ENCODE measurements at regions not wholly inside any gene's neighbourhood (a gene's known extent, or its start where the extent isn't known, plus 50 kb on each side); places are given as distances from the start of the nearest gene placed in this dataset.

DNA sequence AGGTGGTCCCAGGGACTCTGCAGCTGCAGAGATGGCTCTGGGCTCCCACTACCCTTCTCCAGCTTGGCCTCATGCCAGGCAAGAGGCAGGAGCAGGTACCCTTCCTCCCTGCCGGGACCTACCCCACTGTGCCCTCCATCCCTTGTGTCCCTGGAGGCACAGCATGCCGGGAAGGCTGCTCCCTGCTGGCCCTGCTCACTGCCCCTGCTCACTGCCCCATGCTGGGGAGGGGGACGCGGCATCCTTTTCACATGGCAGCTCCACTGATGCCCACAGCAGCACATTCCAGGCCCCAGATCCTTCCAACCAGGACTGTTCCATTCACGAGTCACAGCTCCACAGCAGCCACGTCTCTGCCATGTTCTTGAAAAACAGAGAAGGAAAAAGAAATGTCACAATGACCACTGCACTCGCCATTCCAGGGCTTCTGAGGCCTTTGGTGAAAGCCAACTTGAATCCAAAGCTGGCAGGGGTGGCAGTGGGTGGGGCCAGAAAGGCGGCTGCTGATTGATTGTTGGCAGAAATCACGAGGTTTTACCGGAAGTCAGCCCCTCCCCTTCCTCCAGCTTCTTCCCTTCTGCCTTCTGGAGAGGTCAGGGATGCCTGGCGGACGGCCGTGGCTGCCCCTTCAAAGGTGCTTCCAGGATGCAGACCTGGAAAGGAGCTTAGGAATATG, 268.0 kb downstream of the CYP26B1 start:
- Histone ChIP-seq H2AFZ (ENCODE audit: insufficient read depth, low read length, poor library complexity) (no peak overlapping the region), H3K4me2 (ENCODE audit: low read length) (no peak overlapping the region), H3K36me3 (ENCODE audit: control insufficient read depth in 1 of 2, insufficient read depth in 2 of 2, low read length in 2 of 2) (no peaks in the 10 kb centered on the region), H3K79me2 (ENCODE audit: control insufficient read depth, insufficient read depth, low read length, poor library complexity) (peaks cover 2% of the 10 kb centered on the region), H3K4me3 (ENCODE audit: low read depth, low read length) (no peak overlapping the region), H4K91ac (ENCODE audit: low read depth, low read length) (peak overlapping the region; percentile 18), H3K27me3 (ENCODE audit: insufficient read depth, low read length) (no peaks in the 10 kb centered on the region), H3K23ac (ENCODE audit: low read length) (no peak overlapping the region), H4K12ac (ENCODE audit: low read depth, low read length) (no peak overlapping the region), H3K4ac (ENCODE audit: low read depth, low read length) (no peak overlapping the region), H2AK5ac (ENCODE audit: low read length) (no peak overlapping the region), H2BK120ac (ENCODE audit: insufficient read depth, low read length, poor library complexity) (no peak overlapping the region), H4K8ac (ENCODE audit: low read depth, low read length) (no peak overlapping the region), H2BK5ac (ENCODE audit: low read depth, low read length, poor library complexity) (no peak overlapping the region), H3K18ac (ENCODE audit: low read length) (no peak overlapping the region), H3K4me1 (ENCODE audit: control insufficient read depth in 1 of 2, insufficient read depth in 2 of 2, low read length in 2 of 2) (peaks cover 13% of the 10 kb centered on the region in 2 experiments), H3K14ac (ENCODE audit: low read length) (peak overlapping the region; percentile 38), H3K79me1 (ENCODE audit: low read length) (peaks cover 4% of the 10 kb centered on the region), H2BK12ac (ENCODE audit: low read length) (peak overlapping the region; percentile 8), H3K9ac (ENCODE audit: low read length) (no peak overlapping the region), H3K9me3 (ENCODE audit: insufficient read depth, low read depth, low read length) (no peaks in the 10 kb centered on the region), H3K27ac (ENCODE audit: low read depth, low read length) (no peak overlapping the region)
- no CpG with 5 or more reads among the region's 13 CpGs for WGBS (ENCODE audit: extremely low coverage, insufficient coverage, insufficient read length)
- no peak for DNase-seq

DNA sequence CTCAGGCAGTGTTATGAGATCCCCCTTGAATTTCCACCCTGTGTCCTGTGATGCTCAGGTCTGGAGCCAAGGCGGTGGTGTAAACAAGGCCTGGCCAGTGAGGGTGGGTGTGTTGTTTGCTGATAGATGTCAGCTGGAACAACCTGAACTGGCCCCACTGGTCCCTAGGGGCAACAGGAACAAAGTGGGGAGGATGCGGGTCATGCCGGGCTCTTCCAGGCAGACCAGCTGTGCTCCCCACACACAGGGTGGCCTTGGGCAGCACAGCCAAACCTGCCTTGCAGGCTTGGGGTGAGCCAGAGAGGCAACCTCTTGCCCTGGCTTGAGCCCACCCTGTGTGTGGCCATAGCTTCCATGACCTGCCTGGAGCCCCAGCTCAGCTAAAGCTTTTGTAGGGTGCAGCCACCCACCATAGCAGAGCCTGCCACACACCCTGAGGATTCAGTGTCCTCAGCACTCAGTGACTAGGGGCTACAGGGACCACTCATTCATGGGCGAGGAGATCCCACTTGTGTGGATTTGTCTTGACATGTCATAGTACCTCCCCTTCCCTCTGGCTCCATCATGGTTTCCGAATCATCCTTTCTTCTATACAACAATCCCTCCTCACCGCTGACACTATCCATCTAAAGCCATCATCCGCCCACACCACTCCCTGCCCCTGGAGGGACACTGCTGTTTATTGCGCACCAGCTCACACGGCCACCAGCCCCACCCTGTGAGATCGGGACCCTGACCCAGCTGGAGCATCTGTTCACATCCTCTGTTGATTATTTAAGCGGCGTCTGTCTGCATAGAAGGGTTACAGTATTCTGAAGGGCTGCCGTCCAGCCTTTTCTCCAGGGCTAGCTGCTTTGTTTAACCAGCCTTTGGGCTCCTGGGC, 268.8 kb downstream of the CYP26B1 start:
- H3K79me2 ChIP-seq (ENCODE audit: control insufficient read depth, insufficient read depth, low read length, poor library complexity), result peaks cover 2% of the 10 kb centered on the region
- no peaks in the 10 kb centered on the region for H3K9me3 ChIP-seq (ENCODE audit: insufficient read depth, low read depth, low read length)
- H3K4me3 ChIP-seq (ENCODE audit: low read depth, low read length), result no peak overlapping the region
- no peak overlapping the region for H2BK120ac ChIP-seq (ENCODE audit: insufficient read depth, low read length, poor library complexity)
- no peak overlapping the region for H2AK5ac ChIP-seq (ENCODE audit: low read length)
- no peaks in the 10 kb centered on the region for H3K36me3 ChIP-seq (ENCODE audit: control insufficient read depth in 1 of 2, insufficient read depth in 2 of 2, low read length in 2 of 2)
- no peaks in the 10 kb centered on the region for H3K27me3 ChIP-seq (ENCODE audit: insufficient read depth, low read length)
- peaks cover 4% of the 10 kb centered on the region for H3K79me1 ChIP-seq (ENCODE audit: low read length)
- H4K12ac ChIP-seq (ENCODE audit: low read depth, low read length), result no peak overlapping the region
- peak overlapping the region; percentile 18 for H4K91ac ChIP-seq (ENCODE audit: low read depth, low read length)
- no peak overlapping the region for H3K4ac ChIP-seq (ENCODE audit: low read depth, low read length)
- no peak overlapping the region for H3K23ac ChIP-seq (ENCODE audit: low read length)
- WGBS (ENCODE audit: extremely low coverage, insufficient coverage, insufficient read length), result 100% methylated on average over 3 of the region's 13 CpGs
- H2AFZ ChIP-seq (ENCODE audit: insufficient read depth, low read length, poor library complexity), result no peak overlapping the region
- no peak overlapping the region for H3K18ac ChIP-seq (ENCODE audit: low read length)
- no peak overlapping the region for H3K27ac ChIP-seq (ENCODE audit: low read depth, low read length)
- H3K4me1 ChIP-seq (ENCODE audit: control insufficient read depth in 1 of 2, insufficient read depth in 2 of 2, low read length in 2 of 2), result peaks cover 13% of the 10 kb centered on the region in 2 experiments
- H2BK5ac ChIP-seq (ENCODE audit: low read depth, low read length, poor library complexity), result no peak overlapping the region
- no peak overlapping the region for H4K8ac ChIP-seq (ENCODE audit: low read depth, low read length)
- no peak for DNase-seq
- no peak overlapping the region for H3K4me2 ChIP-seq (ENCODE audit: low read length)
- no peak overlapping the region for H2BK12ac ChIP-seq (ENCODE audit: low read length)
- no peak overlapping the region for H3K9ac ChIP-seq (ENCODE audit: low read length)
- H3K14ac ChIP-seq (ENCODE audit: low read length), result peak overlapping the region; percentile 15

DNA sequence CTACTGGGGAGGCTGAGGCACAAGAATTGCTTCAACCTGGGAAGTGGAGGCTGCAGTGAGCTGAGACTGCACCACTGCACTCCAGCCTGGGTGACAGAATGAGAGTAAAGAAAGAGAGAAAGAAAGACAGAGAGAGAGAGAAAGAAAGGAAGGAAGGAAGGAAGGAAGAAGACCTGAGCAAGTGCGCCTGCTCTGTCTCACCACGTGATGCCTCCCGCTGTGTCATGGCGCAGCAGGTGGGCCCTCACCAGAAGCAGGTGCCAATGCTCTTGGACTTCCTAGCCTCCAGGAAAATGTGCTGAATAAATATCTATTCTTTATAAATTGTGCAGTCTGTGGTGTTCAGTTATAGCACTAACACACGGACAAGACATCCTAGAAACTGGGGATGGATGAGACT, 270.0 kb downstream of the CYP26B1 start:
- Histone ChIP-seq H3K4me2 (ENCODE audit: low read length) (no peak overlapping the region), H3K79me1 (ENCODE audit: low read length) (peaks cover 4% of the 10 kb centered on the region), H3K4me1 (ENCODE audit: control insufficient read depth in 1 of 2, insufficient read depth in 2 of 2, low read length in 2 of 2) (peaks cover 7% of the 10 kb centered on the region in 2 experiments), H3K4ac (ENCODE audit: low read depth, low read length) (no peak overlapping the region), H2BK120ac (ENCODE audit: insufficient read depth, low read length, poor library complexity) (no peak overlapping the region), H2BK5ac (ENCODE audit: low read depth, low read length, poor library complexity) (no peak overlapping the region), H3K9me3 (ENCODE audit: insufficient read depth, low read depth, low read length) (no peaks in the 10 kb centered on the region), H3K36me3 (ENCODE audit: control insufficient read depth in 1 of 2, insufficient read depth in 2 of 2, low read length in 2 of 2) (no peaks in the 10 kb centered on the region), H2AFZ (ENCODE audit: insufficient read depth, low read length, poor library complexity) (no peak overlapping the region), H2BK12ac (ENCODE audit: low read length) (no peak overlapping the region), H4K8ac (ENCODE audit: low read depth, low read length) (no peak overlapping the region), H3K4me3 (ENCODE audit: low read depth, low read length) (no peak overlapping the region), H3K27me3 (ENCODE audit: insufficient read depth, low read length) (no peaks in the 10 kb centered on the region), H3K79me2 (ENCODE audit: control insufficient read depth, insufficient read depth, low read length, poor library complexity) (peaks cover 2% of the 10 kb centered on the region), H2AK5ac (ENCODE audit: low read length) (no peak overlapping the region), H3K18ac (ENCODE audit: low read length) (no peak overlapping the region), H3K23ac (ENCODE audit: low read length) (no peak overlapping the region), H3K27ac (ENCODE audit: low read depth, low read length) (no peak overlapping the region), H4K12ac (ENCODE audit: low read depth, low read length) (no peak overlapping the region), H3K9ac (ENCODE audit: low read length) (no peak overlapping the region), H3K14ac (ENCODE audit: low read length) (no peak overlapping the region), H4K91ac (ENCODE audit: low read depth, low read length) (no peak overlapping the region)
- no peak for DNase-seq
- whole genome bisulfite sequencing (ENCODE audit: extremely low coverage, insufficient coverage, insufficient read length), result no CpG with 5 or more reads among the region's 5 CpGs

DNA sequence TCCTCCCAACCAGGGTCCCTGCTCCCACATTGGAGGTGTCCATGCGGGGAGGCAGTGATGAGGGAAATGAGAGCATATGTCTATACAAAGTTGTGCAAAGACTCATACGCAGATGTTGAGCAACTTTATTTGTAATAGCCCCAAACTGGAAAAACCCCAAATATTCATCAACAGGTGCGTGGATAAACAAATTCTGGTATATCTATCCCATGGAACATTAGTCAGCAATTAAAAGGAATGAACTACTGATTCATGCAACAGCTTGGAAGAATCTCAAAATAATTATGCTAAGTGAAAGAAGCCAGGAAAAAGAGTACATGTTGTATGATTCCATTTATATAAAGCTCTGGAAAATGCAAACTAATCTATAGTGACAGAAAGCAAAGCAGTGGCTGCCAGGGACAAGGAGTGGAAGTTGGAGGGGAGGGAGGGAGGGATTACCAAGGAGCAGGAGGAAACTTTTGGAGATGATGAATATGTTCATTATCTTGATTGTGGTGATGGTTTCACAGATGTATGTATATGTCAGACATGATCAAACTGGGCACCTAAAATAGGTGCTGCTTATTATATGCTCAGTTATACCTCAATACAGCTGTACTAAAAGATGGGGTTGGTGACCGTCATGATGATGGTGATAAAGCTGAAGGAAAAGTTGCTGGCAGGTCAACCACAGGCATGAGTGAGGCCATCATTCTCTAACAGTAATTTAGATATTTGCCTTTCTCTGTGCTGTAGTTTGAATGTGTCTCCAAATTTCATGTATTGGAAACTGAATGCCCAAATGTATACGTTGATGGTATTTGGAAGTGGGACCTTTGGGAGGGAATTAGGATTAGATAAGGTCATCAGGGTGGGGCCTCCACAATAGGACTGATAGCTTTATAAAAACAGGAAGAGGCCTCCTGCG, 270.9 kb downstream of the CYP26B1 start:
- Histone ChIP-seq H2AK5ac (ENCODE audit: low read length) (no peak overlapping the region), H4K8ac (ENCODE audit: low read depth, low read length) (no peak overlapping the region), H2BK120ac (ENCODE audit: insufficient read depth, low read length, poor library complexity) (no peak overlapping the region), H3K9ac (ENCODE audit: low read length) (no peak overlapping the region), H2BK12ac (ENCODE audit: low read length) (no peak overlapping the region), H3K4me1 (ENCODE audit: control insufficient read depth in 1 of 2, insufficient read depth in 2 of 2, low read length in 2 of 2) (peaks cover 7% of the 10 kb centered on the region in 2 experiments), H3K9me3 (ENCODE audit: insufficient read depth, low read depth, low read length) (no peaks in the 10 kb centered on the region), H3K23ac (ENCODE audit: low read length) (no peak overlapping the region), H3K4ac (ENCODE audit: low read depth, low read length) (no peak overlapping the region), H3K14ac (ENCODE audit: low read length) (no peak overlapping the region), H3K27me3 (ENCODE audit: insufficient read depth, low read length) (no peaks in the 10 kb centered on the region), H4K12ac (ENCODE audit: low read depth, low read length) (no peak overlapping the region), H3K4me3 (ENCODE audit: low read depth, low read length) (no peak overlapping the region), H3K79me1 (ENCODE audit: low read length) (peaks cover 4% of the 10 kb centered on the region), H3K79me2 (ENCODE audit: control insufficient read depth, insufficient read depth, low read length, poor library complexity) (peaks cover 2% of the 10 kb centered on the region), H3K4me2 (ENCODE audit: low read length) (no peak overlapping the region), H2AFZ (ENCODE audit: insufficient read depth, low read length, poor library complexity) (no peak overlapping the region), H3K18ac (ENCODE audit: low read length) (no peak overlapping the region), H2BK5ac (ENCODE audit: low read depth, low read length, poor library complexity) (no peak overlapping the region), H3K36me3 (ENCODE audit: control insufficient read depth in 1 of 2, insufficient read depth in 2 of 2, low read length in 2 of 2) (no peaks in the 10 kb centered on the region), H3K27ac (ENCODE audit: low read depth, low read length) (no peak overlapping the region), H4K91ac (ENCODE audit: low read depth, low read length) (no peak overlapping the region)
- no peak for DNase-seq
- WGBS (ENCODE audit: extremely low coverage, insufficient coverage, insufficient read length), result no CpG with 5 or more reads among the region's 6 CpGs
